ENCODE measurements at regions not wholly inside any gene's neighbourhood (a gene's known extent, or its start where the extent isn't known, plus 50 kb on each side); places are given as distances from the start of the nearest gene placed in this dataset.

DNA sequence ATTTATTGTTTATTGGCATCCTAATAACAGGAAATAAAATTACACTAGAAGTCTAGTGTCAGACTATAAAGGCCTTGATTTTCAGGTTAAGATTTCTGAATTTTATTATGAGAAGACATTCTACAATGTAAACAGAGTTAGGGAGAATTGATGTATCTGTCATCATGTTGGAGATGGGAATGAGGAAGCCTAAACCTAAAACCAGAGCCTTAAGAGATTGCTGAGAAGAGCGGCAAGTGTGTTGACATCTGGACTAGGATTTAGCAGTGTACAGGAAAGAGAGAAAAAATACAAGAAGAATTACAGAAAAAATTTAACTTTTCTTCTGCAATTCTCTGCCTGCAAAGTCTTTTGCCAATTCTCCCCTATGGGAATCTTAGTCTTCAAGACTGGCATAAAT is 525.5 kb downstream of the NR2F1-AS1 start:
- TF ChIP-seq, protein P1, sequence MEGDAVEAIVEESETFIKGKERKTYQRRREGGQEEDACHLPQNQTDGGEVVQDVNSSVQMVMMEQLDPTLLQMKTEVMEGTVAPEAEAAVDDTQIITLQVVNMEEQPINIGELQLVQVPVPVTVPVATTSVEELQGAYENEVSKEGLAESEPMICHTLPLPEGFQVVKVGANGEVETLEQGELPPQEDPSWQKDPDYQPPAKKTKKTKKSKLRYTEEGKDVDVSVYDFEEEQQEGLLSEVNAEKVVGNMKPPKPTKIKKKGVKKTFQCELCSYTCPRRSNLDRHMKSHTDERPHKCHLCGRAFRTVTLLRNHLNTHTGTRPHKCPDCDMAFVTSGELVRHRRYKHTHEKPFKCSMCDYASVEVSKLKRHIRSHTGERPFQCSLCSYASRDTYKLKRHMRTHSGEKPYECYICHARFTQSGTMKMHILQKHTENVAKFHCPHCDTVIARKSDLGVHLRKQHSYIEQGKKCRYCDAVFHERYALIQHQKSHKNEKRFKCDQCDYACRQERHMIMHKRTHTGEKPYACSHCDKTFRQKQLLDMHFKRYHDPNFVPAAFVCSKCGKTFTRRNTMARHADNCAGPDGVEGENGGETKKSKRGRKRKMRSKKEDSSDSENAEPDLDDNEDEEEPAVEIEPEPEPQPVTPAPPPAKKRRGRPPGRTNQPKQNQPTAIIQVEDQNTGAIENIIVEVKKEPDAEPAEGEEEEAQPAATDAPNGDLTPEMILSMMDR (IDR thresholded peaks at IDR 0.05), result no peak
- TF ChIP-seq POLR2A (IDR thresholded peaks at IDR 0.05) (no peak), POLR2AphosphoS5 (IDR thresholded peaks at IDR 0.05) (no peak)
